ENCODE measurements at regions not wholly inside any gene's neighbourhood (a gene's known extent, or its start where the extent isn't known, plus 50 kb on each side); places are given as distances from the start of the nearest gene placed in this dataset.

DNA sequence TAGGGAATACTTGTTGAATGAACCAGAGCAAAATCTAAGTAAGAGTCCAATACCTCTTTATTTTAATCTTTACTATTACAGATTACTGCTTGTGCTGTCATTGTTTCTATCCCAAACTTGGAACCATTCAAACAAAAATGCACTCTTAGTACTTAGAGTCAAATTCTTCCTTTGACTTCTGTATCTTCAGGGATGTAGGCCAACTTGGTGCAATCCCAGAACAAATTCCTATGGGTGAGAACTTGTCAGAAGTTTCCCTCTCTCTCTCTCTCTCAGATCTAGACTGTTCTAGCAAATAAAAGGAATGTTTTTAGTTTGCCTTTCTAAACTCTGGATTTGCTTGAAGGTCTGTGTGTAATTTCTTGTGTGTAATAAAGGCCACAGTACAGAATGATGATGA is 329.0 kb upstream of the TMTC4 start:
- TF ChIP-seq, protein P1, sequence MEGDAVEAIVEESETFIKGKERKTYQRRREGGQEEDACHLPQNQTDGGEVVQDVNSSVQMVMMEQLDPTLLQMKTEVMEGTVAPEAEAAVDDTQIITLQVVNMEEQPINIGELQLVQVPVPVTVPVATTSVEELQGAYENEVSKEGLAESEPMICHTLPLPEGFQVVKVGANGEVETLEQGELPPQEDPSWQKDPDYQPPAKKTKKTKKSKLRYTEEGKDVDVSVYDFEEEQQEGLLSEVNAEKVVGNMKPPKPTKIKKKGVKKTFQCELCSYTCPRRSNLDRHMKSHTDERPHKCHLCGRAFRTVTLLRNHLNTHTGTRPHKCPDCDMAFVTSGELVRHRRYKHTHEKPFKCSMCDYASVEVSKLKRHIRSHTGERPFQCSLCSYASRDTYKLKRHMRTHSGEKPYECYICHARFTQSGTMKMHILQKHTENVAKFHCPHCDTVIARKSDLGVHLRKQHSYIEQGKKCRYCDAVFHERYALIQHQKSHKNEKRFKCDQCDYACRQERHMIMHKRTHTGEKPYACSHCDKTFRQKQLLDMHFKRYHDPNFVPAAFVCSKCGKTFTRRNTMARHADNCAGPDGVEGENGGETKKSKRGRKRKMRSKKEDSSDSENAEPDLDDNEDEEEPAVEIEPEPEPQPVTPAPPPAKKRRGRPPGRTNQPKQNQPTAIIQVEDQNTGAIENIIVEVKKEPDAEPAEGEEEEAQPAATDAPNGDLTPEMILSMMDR (IDR thresholded peaks at IDR 0.05) = no peak
- TF ChIP-seq POLR2A (IDR thresholded peaks at IDR 0.05) (no peak), POLR2AphosphoS5 (IDR thresholded peaks at IDR 0.05; ENCODE audit: insufficient read depth in 1 of 2, low read depth in 1 of 2) (no peak)

Measured in vagina (tissue), 2 donors.